CMK (cell line): ENCODE measurements at regions not wholly inside any gene's neighbourhood (a gene's known extent, or its start where the extent isn't known, plus 50 kb on each side); places are given as distances from the start of the nearest gene placed in this dataset.
"Not testable (repeated sequence)": the region's sequence is repeated elsewhere in the genome, so short reads cannot be mapped to it uniquely, and the experiment has no call there.

ENCODE experiments used
- DNase-seq: peaks from one replicate; pipeline ENCODE4 v3.0.0-alpha.2; 2010; ENCODE audit warnings: low read depth

DNA sequence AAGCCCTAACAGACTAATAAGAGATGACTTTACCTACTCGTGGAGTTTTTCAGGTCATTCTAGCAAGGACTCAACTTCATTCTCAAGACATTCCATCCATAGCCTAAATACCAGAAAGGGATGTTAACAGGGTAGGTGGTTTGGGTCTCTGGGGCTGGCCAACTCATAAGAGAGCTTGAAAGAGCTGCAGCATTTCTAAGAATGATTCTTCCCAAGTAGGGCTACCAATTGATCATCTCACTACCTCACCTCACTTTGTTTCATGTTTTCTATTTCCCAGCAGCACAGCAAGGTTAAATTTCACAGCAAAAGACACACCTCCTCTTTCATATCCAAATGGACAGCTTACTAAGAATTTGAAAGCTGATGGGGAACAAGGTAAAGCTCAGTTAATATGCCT lies 614.8 kb upstream of the DIPK2B start:
- no peak for DNase-seq

DNA sequence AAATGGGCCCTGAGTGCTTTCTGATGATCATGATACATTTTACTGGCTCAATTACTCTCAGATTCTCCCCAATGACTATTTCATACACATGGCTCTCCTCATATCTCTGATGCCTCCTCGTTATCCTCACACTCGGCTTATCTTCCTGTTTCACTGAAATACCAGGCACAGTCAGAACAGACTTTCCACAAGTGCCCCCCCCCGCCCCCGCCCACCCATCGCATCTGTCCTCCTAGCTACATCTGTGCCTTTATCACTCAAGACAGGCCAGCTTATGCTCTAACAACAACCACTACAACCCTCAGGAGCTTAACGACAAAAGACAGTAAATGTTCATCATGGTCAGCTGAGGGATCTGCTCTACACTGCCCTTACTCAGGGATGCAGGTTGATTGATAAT lies 610.6 kb upstream of the DIPK2B start:
- no peak for DNase-seq

DNA sequence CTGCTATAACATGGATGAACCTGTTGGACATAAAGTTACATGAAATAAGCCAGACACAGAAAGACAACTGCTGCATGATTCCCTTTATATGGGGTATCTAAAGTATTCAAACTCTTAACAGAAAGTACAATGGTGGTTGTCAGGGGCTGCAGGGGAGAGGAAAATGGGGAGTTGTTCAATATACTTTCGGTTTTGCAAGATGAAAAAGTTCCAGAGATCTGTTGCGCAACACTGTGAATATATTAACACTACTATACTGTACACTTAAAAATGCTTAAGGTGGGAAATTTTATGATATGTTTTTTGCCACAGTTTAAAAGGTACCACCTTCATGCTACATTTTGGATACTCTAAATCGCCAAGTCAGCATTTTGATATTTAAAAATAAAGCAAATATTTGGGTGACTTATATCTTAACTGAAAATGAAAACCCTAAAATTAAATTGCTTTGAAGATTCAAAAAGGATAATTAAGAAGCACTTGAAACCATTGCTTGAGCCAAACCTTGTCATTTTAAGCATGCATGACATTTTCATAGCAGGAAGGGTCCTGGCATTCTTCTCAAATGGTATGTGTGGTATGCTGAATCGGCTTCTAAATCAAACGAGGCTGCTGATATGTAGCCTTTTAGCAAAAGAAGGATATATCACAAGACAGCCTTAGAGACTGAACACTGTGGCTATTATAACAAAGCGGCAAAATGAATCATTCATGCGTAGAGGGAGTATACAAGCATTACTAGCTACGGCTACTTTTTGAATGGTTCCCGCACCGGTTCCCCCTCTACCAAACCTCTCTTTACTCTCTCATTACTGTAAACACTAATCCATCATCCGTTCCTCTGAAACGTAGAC lies 607.1 kb upstream of the DIPK2B start:
- DNase-seq = no peak

DNA sequence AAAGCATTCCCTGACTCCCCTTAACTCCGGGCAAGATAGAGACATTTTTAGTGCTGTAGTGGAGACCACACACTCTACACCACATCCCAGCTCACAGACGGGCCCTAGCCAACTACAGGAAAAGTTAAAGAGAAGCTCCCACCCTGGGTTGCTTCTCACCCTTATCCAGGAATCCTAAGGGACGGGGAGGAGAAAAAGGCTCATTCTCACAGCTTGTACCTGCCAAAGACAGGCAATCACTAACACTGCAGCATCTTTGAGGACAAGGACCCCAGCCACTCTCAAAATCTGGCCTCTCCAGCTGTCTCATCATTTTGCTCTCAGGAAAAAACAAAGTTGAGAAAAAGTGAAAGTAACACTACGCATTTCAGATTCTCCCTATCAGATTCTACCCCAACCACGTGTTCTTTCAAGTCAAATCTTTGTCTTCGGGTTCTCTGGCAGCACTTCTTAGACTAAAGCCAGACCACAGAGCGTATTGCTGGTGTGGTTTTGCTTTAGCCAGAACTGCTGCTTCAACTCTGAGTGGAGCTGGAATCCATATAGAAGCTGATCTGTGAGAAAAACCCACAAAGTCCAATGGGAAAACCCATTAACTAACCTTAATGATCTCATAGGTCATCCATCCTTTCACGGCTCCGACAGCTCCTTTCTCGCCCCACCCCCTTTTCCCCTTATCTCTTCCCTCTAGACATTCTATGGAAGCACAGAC lies 605.9 kb upstream of the DIPK2B start:
- no peak for DNase-seq

DNA sequence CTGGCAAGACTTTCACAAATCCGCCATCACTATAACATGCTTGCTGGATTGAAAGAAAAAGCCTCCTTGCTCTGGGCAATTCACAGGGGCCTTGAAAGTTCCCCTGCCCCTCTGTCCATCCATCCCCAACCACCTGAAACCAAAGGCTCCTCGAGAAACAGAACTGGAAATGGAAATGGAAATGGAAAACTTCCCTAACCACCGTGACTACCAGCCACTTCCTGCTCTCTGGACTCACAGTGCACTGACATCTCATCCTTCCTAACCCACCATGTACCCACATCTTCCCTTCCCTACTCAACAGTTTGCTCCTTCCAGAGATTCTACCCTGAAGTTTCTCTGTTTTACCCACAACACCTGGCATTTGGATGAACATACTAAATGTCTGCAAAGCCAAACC lies 603.6 kb upstream of the DIPK2B start:
- DNase-seq = no peak

DNA sequence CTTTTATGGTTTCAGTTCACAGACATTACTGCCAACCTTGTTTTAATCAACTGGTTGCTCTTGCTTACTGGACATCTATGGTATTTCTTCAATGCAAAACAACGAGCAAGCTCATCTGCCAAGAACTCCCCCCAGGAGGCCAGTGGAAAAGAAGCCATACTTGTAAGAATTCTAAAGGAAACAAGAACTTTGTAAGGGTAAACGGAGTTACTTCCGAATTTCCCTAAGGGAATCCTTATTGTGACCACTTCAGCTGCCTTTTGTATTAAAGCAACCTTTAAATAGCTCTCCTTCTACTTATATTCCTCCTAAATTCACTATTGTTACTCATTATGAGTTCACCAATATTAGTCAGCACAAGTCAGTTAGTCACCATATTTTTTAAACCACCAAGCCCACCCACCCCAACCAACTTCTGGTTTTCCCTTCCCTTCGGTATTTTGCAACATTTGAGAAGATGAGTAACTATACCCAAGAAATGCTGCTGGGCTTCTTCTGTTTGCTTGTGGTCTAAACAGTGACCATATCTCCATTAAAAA lies 602.8 kb upstream of the DIPK2B start:
- no peak for DNase-seq

DNA sequence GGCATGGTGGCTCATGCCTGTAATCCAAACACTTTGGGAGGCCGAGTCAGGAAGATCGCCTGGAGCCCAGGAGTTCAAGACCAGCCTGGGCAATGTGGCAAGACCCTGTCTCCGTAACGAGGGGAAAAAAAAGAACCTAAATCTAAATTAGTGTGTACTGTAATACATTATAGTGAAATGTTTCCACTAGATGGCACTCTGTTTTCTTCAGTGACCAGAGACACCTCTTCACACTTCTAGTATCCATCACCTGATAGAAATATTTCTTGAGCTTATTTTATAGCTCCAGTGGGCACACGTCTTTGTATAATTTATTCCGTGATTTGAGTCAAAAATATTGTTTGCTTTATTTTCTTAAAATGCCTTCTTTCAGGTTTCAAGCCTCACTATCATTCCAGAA lies 600.9 kb upstream of the DIPK2B start:
- no peak for DNase-seq

DNA sequence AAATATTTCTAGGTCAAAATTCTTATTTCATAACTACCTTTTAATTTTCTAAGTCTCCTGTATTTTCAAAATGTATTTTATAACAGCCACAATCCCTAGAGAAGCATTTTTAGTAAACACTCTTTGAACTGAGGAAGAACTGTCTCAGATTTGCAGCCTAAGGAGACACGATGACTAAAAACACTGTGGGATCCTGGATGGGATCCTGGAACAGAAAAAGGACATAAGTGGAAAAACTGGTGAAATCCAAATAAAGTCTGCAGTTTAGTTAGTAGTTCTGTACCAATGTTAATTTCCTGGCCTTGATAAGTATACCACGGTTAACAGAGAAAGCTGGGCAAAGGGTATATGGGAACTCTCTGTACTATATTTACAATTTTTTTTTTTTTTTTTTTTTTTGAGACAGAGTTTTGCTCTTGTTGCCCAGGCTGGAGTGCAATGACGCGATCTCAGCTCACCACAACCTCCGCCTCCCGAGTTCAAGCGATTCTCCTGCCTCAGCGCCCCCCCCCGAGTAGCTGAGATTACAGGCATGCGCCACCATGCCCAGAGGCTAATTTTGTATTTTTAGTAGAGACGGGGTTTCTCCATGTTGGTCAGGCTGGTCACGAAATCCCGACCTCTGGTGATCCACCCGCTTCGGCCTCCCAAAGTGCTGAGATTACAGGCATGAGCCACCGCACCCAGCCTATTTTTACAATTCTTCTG lies 600.2 kb upstream of the DIPK2B start:
- DNase-seq = not testable (repeated sequence)

DNA sequence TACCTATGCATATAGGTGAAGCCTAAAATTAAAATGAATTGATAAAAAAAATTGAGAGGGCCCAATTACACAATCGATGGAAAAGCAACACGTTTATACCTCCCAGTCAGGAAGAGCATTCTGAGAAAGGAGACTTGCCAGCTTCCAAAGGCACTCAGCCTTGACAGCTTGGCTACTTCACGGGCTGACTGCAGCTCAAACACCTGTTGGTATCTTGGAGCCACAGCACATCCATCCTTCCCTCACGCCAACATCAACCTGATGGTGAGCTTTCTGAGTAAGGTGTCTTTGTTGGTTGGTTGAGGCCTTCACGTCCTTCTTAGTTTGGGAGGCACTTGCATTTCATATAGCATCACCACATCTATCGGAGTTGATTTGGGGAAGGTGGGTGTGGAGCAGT lies 598.9 kb upstream of the DIPK2B start:
- DNase-seq = no peak

DNA sequence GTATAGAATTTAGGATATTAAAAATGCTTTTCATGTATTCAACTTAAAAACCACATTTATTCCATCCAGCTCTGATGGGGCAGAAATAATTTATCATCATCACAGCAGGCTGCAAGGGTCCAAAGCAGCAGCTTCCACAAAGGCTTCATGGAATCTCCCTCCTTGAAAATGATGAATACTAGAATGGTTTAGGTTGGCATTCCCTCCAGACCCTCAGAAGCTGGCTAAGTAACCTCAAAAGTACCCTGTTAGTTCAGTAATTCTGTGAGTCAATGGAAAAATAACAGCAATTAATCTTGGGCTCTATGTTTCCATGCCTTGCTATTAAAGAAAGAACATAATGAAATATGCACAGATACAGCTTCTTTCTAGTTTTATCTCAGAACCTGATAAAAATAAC lies 594.9 kb upstream of the DIPK2B start:
- no peak for DNase-seq

DNA sequence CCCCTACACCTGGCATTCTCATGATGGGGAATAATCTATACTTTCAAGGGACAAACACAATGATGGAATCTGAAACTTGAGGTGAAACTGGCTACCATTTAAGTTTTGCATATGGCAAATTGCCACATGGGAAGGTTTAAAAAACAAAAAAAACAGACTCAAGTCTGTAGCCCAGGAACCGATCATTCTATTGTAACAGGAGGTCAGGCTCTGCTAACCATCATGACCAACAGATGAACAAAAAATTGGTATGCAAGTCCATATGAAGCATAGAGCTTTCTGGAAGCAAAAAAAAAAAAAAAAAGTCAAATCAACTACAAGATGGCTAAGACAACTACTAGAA lies 594.3 kb upstream of the DIPK2B start:
- DNase-seq = no peak

DNA sequence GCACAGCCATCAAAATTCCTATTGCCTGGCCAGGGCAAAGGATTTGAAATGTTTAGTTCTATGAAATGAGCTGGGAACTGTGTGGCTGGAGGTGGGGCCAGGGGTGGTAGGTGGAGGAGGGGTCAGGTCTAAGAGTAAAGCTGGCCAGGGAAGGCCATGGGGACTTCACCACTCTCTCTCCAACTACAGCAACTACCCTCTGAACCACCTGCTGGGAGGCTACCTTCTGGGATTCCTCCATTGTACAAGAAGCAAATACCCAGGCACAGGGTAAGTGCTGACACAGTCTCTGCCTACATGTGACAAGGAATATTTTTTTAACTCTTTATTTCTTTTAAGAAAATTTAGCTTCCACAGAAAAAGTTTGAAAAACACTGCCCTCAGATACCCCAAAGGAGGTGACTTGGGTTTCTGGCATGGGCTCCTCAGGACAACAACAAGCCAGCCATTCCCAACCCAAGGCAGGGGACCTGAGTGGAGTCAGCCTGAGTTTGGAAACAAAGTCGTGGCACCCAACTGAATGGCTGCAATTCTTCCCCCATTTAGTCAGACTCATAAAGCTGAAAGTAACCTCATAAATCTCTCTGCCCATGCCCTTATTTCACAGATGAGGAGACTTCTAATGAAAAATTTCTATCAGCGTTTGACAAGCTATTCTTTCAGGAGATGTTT lies 593.8 kb upstream of the DIPK2B start:
- no peak for DNase-seq

DNA sequence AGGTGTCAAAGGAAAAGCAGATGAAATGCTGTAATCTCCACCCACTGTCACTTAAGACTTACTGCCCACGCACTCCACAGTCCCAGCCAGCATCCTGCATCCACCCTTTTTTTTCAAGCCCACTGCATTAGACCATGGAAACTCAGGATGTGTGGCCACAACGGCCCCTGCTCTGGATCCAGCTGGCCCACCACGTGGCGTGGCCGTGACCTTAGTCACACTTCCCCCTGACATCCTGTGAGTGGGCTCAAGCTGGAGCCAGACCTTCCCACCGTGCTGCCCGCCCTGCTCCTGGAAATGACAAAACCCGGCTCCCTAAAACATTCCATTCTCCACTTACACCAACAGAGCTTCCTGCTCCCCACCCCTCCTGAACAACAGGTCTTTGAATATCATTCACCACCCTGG lies 588.3 kb upstream of the DIPK2B start:
- DNase-seq = no peak

DNA sequence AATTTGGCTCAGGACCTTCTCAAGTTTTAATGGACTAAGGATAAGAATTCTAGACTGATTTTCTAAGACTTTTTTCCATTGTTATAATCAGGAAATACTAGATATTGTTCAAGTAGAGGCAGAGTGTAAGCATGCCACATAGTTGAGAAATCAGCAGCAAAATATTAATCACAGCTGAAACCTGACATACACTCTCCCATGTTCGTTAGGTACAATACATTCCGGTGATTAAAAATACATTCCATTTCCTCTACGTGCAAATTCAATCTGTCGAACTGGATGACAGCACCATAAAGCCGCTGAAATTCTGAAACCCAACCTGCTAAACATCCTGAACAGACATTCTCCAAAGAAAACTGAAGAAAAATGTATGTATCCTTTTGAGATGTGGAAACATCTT lies 587.6 kb upstream of the DIPK2B start:
- no peak for DNase-seq

DNA sequence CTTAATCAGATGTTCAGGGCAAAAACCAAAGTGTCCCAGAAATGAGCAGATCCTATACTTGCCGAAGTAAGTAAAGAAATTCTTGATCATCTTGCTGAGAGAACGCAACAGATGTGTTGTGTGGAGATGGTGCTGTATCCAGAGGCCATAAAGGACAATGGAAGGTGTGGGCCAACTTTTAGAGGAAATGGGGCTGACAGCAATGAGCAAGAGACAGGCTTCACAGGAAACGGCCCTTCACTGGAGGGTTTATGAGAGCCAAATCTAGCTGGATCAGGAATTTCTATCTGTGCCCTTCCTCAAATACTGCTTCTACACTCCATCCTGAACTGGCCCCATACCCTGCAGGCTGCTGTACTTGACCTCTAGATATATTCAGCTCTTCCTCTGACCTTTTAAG lies 583.9 kb upstream of the DIPK2B start:
- no peak for DNase-seq

DNA sequence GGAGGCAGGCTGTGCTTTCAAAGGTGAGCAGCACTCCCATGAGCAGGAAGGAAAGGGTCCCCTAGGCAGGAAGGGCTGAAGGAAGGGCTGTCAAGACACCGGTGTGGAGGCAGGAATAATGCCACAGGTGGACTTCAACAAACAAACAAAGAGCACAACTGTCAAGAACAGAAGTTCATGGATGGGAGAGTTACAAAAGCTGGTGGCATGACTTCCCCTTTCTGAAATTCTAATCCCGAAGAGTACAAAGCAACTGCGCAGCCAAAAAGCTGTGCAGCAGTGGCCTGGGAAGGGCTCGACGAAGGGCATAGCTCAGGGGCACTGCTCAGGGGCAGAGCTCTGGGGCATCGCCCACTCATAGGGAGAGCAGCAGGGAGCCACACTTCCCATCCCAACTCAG lies 582.3 kb upstream of the DIPK2B start:
- no peak for DNase-seq

DNA sequence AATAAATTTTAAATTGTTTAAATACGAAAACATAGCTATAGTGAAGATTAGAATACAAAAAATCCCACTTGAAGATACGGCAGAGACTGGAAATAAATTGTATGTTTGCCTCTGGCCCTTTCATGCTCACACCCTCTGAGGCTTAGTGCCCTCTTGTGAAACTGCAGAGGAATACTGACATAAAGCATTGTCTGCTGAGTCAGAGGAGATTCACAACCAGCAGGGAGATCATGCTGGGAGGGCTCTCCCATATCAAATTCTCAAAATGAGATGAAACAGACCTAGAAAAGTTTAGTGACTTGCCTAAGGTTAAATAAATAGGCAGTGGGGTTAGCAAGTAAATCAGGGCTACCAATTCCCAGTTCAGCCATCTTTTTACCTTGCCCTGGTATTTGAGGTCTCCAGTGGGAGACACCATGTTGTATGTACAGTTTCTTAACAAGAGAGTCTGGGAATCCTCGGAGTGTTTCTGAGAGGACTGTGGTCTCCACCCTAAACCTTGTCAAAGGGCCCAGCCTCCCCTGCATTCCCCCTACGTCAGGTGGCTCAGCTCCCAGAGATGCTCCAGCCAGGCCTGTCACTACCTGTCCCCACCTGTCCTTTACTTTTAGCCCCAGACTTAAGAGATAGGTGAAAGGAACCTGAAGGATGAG lies 581.4 kb upstream of the DIPK2B start:
- DNase-seq = no peak

DNA sequence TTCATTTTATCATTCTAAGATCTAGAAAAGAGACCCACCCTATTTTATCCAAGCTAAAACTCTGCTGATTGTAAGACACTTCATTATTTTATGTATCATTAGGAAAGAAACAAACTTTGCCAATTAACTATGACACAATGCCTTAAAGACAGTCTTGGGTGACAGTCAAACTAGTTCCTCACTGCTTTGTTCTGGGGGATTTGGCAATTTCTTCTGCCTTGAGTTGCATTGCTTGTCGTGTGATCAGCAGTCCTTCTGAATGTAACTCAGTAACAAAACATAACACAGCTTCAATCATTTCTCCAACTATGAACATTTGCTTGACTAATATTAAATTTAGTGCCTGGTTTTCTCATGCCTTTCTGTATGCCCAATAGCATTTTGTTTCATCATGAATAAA lies 577.9 kb upstream of the DIPK2B start:
- no peak for DNase-seq

DNA sequence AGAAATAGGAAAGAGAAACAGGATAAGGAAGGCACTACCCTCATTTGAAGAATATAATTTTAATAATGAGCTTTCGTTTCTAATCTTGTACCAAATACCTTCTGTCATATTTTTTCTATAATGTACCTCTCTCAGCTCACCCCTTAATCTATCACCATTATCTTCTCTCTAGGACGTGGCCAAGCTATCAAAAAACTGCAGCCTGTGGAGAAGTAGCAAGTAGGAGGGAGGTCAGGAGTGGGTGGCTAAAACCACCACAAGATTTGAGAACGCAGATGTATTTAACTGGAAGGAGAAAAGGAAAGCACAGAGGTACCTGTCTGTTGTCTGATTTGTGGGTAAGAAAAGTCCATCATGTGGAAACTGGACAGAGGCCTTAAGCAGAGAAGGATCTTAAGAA lies 576.7 kb upstream of the DIPK2B start:
- DNase-seq = no peak

DNA sequence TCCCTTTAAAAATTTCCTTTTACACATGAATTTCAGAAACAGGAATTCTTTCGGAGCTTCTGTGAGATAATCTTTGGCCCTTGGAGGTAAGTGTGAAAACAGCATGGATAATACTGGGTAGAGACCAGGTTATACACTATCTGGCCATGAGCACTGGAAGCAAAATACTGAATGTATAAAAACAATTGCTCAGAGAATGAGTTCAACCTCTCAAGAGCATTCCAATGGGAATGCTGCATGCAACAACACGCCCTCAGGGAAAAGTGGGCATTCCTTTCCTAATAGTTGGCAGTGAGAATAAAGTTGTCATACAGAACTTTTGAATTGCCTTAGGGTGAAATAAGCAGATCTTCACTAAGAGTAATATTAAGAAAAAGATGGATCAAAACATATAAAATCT lies 574.8 kb upstream of the DIPK2B start:
- no peak for DNase-seq

DNA sequence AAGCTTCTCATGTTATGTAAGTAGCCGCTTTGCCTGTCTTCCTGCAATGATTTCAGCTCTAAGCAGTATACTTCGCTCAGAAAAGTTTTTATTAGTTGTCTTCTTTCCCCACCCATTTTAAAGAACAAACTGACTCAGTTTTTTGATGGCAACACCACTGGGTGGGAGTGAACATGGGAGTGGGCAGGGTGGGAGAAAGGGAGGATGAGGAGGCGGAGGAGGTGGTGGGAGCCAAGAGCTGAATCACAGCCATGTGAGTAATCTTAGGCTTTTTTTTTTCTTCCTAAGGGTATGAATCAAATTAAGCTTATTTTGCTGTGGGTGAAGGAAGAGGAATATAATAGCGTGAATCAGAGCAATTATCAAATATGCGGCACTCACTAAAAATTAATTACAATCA lies 574.3 kb upstream of the DIPK2B start:
- no peak for DNase-seq

DNA sequence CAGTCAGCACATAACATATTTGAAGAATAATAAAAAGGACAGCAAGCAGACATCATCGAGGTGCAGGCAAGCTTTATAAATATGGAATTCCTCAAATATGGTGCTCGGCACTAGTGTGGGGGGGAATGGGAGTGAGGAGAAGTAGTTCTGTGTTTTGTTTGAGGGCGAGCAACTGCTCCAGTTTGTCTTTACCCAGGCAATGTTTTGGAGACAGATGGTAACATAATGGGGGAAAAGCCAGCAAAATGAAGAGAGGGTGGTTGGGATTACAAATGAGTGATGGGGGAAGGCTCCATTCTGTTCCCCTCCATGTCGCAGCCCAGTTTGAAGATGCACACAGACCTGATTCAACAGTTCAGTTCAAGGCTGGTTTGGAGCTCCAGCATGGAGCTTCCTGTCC lies 572.9 kb upstream of the DIPK2B start:
- no peak for DNase-seq
